ENCODE measurements at regions not wholly inside any gene's neighbourhood (a gene's known extent, or its start where the extent isn't known, plus 50 kb on each side); places are given as distances from the start of the nearest gene placed in this dataset.
A peak's percentile ranks its signal among the peaks of the same experiment; 100 is the strongest.
"Not testable (repeated sequence)": the region's sequence is repeated elsewhere in the genome, so short reads cannot be mapped to it uniquely, and the experiment has no call there.

DNA sequence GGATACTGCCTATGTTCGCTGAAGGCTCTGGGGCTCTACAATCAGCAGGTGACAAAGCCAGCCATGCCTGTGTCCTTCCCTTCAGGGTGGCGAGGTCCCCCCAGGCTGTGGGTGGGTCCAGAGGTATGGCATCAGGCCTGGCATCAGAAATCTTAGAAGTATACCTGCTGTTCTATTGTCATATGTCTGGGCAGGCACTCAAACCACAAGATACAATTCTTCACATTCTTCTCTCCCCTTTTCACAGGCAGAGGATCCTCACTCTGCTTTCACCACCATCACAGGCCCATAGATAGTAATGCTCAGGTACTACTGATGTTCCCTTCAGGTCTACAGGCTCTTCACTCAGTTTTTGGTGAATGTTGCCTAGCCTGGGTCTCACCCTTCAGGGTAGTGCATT, 1180.0 kb upstream of the CITED2 start:
- intact Hi-C loops (cut with DNase I) = no loop called here
- DNase-seq = no peak

GRCh38 chr6:140548366-140548765, 1173.9 kb upstream of the CITED2 start:
- DNase-seq = no peak
- intact Hi-C loops (cut with DNase I) = no loop called here

- intact Hi-C loops (cut with DNase I) = no loop called here
- DNase-seq = no peak
Measured at GRCh38 chr6:140546640-140547039, 1172.2 kb upstream of the CITED2 start.

GRCh38 chr6:140544431-140544830, 1170.0 kb upstream of the CITED2 start:
- DNase-seq = no peak
- intact Hi-C loops (cut with DNase I) = no loop called here

- intact Hi-C loops (cut with DNase I) = no loop called here
- DNase-seq = no peak
Measured at GRCh38 chr6:140542863-140543262, 1168.4 kb upstream of the CITED2 start.

- intact Hi-C loops (cut with DNase I) = no loop called here
- DNase-seq = no peak
Measured at GRCh38 chr6:140541288-140541687, 1166.8 kb upstream of the CITED2 start.

GRCh38 chr6:140540743-140541142, 1166.3 kb upstream of the CITED2 start:
- no peak for DNase-seq
- intact Hi-C loops (cut with DNase I) = no loop called here

DNA sequence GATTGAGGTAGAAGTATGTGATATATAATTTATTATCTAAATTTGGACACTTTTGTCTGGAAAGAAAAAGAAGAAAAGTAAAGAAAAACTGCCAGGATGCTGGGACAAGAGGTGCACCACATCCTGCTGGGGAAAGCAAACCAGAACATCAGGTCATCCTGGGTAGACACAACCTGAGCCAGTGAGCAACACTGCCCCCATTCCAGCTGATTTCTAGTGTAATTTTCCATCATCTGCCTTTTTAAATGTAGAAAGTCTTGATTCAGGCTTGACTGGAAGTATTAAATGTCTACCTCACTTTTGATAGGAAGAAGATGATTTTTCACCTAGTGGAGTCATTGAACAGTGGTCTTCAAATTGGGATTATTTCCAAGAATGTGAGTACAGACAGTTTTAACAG, 1164.5 kb upstream of the CITED2 start:
- intact Hi-C loops (cut with DNase I) = no loop called here
- DNase-seq = no peak

- peak in 3 of 42 donors; percentile 1 to 18 (median 7) for DNase-seq
- intact Hi-C loops (cut with DNase I) = no loop called here
Measured at GRCh38 chr6:140537834-140538705, 1163.6 kb upstream of the CITED2 start.

GRCh38 chr6:140537211-140537610, 1162.8 kb upstream of the CITED2 start:
- DNase-seq = no peak
- intact Hi-C loops (cut with DNase I) = no loop called here

DNA sequence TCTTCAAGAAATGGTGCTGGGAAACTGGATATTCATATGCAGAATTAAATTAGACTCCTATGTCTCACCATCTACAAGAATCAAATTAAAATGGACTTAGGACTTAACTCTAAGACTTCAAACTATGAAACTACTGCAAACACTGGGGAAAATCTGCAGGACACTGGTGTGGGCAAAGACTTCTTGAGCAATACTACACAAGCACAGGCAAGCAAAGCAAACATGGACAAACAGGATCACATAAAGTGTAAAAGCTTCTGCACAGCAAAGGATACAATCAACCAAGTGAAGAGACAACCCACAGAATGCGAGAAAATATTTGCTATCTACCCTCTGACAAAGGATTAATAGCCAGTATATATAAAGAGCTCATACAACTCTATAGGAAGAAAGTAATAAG, 1161.1 kb upstream of the CITED2 start:
- no peak for DNase-seq

DNA sequence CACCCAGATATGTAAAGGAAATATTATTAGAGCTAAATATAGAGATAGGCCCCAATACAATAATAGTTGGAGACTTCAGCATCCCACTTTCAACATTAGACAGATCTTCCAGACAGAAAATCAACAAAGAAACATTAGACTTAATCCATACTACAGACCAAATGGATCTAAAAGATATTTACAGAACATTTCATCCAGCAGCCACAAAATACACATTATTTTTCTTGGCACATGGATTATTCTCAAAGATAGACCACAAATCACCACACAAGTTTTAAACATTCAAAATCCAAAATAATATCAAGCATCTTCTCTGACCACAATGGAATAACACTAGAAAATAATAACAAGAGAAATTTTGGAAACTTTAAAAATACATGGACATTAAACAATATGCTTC, 1159.1 kb upstream of the CITED2 start:
- DNase-seq = no peak
- intact Hi-C loops (cut with DNase I) = no loop called here

More for the DNA sequence above, 1161.1 kb upstream of the CITED2 start:
- intact Hi-C loops (cut with DNase I) = no loop called here

- DNase-seq = no peak
- intact Hi-C loops (cut with DNase I) = no loop called here
Measured at GRCh38 chr6:140504776-140505175, 1130.3 kb upstream of the CITED2 start.

DNA sequence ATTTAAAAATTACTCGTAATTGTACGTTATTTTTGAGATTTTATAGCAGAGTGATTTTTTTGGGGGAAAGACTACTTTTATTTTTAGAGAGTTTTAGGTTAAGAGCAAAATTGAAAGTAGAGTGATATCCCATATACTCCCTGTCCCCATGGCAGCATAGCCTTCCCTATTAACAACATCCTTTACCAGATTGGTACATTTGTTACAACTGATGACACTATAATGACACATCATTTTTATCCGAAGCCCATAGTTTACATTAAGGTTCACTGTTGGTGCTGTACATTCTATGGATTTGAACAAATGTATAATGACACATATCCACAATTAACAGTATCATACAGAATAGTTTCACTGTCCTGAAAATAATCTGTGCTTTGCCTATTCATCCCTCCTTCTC, 1126.4 kb upstream of the CITED2 start:
- no peak for DNase-seq
- intact Hi-C loops (cut with DNase I) = no loop called here

DNA sequence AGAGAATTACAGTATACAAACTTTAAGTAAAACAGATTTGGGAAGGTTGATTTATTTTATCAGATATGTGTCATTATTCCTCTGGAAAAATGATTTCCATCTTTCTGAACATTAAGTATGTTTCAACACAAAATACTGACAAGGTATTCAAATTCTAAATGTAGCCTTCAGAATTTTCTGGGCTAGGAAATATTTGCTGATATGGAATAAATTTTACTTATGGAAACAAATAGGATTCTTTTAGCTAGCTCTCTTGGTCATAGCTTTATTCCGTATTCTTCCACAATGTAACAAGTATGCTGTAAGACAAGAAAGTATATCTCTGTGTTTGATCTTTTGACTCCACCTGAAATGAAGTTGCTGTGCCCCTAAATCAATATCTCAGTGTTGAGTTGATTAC, 1125.2 kb upstream of the CITED2 start:
- intact Hi-C loops (cut with DNase I) = no loop called here
- no peak for DNase-seq

DNA sequence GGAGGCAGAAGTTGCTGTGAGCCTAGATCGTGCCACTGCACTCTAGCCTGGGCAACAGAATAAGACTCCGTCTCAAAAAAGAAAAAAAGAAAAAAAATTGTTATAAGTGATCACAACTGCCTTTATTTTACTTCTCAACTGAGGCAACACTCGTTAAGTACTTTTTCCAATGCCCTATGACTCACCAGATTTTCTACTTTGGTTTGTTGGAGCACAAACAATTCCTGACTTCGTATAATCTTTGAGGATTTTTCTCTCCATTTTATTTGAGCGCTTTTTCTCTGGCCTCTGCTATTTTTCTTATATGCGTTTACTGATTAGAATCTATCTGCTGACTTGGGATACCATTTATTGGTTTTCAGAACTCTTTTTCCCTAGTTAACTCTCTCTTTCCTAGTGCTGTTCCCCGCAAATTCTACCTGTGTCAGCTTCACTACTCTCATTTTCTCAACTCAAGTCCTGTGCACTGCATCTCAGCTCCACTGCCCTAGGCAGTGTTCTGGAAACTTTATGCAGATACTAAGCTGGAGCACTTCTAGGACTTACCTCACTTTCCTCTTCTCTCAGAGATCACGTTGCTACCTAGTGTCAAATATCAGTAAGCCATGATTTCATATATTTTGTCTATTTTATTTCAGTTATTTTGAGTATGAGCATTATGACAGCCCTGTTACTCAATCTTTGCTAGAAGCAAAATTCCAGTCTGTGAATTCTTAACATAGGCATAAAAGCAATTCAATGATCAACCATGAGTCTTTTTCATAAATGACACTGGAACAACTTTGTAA, 1120.1 kb upstream of the CITED2 start:
- no peak for DNase-seq

GRCh38 chr6:140493470-140493869, 1119.0 kb upstream of the CITED2 start:
- intact Hi-C loops (cut with DNase I); DNase-seq: not testable (repeated sequence)

More for the DNA sequence above, 1120.1 kb upstream of the CITED2 start:
- intact Hi-C loops (cut with DNase I) = no loop called here

- DNase-seq = no peak
- intact Hi-C loops (cut with DNase I) = no loop called here
Measured at GRCh38 chr6:140490081-140490480, 1115.6 kb upstream of the CITED2 start.

- intact Hi-C loops (cut with DNase I) = no loop called here
- no peak for DNase-seq
Measured at GRCh38 chr6:140487586-140487985, 1113.1 kb upstream of the CITED2 start.

All from head of caudate nucleus (tissue), 42 donors.